OCI-LY3 (cell line): ENCODE measurements at regions not wholly inside any gene's neighbourhood (a gene's known extent, or its start where the extent isn't known, plus 50 kb on each side); places are given as distances from the start of the nearest gene placed in this dataset.

Experiments
- EZH2phosphoT487 ChIP-seq: fragments of 200-600 bp; shearing (Covaris generic); IDR thresholded peaks from 2 replicates; pipeline ENCODE4 v1.6.1; 2018; ENCODE audit warnings: antibody characterized with exemption, mixed run types, low read depth
- TF ChIP-seq, protein P1 (sequence below): fragments of 200-600, 300-600 bp; sonication (generic); IDR thresholded peaks from 2 replicates; pipeline ENCODE4 v1.5.1; 2014; ENCODE audit warnings: antibody characterized with exemption, low read length, low read depth

DNA sequence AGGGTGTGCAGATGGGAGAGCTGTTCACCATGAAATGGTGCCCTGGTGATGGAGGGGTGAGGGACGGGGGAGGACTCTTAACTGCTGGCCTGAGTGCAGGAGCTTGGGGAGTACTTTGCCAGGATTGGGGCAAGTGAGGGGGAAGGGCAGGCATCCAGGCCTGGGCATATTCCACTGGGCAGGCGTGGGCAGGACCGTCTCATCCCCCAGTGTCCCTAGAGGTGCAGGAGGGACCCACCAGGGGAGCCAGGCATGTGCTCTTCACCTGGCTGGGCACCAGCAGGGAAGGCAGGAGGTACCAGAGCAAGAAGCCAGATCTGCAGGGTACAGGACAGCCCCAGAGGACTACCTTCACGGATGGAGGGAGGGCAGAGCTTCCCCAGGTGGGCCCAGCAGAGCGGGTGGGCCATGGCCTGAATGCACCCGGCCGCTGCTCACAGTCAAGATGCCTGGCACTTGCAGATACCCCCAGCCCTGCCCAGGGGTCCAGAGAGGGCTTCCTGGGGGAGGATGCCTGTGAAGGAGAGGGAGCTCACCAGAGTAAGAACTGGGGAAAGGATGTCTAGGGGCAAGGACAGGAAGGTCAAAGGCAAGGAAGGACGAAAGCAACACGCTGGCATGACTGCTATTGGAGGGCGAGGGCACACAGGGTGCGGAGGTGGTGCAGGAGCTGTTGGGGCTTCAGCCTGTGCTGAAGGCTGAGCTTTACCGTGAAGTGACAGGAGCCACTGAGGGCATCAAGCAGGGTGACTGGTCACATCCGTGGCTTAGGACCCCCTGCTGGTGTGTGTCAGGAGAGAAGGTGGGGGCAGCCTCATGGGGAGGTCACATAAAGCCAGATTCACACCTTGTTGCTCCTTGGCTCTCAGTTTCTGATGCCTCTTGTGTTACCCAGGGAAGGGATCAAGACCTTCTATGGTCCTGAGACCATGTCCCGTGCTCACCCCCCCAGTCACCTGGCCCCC lies 68.2 kb upstream of the NKX1-1 start:
- TF ChIP-seq, protein P1, sequence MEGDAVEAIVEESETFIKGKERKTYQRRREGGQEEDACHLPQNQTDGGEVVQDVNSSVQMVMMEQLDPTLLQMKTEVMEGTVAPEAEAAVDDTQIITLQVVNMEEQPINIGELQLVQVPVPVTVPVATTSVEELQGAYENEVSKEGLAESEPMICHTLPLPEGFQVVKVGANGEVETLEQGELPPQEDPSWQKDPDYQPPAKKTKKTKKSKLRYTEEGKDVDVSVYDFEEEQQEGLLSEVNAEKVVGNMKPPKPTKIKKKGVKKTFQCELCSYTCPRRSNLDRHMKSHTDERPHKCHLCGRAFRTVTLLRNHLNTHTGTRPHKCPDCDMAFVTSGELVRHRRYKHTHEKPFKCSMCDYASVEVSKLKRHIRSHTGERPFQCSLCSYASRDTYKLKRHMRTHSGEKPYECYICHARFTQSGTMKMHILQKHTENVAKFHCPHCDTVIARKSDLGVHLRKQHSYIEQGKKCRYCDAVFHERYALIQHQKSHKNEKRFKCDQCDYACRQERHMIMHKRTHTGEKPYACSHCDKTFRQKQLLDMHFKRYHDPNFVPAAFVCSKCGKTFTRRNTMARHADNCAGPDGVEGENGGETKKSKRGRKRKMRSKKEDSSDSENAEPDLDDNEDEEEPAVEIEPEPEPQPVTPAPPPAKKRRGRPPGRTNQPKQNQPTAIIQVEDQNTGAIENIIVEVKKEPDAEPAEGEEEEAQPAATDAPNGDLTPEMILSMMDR, result no peak
- no peak for TF ChIP-seq EZH2phosphoT487
